BJ (cell line): ENCODE measurements at regions not wholly inside any gene's neighbourhood (a gene's known extent, or its start where the extent isn't known, plus 50 kb on each side); places are given as distances from the start of the nearest gene placed in this dataset.

Experiments used
- CTCF ChIA-PET: fragments of 350-600 bp; formaldehyde crosslinking; extraction: SDS; loops from one replicate; lab custom pipeline; 2021; ENCODE audit warnings: antibody characterized with exemption, inconsistent platforms; lab: Yijun Ruan, JAX
- POLR2A ChIA-PET: fragments of 300-600 bp; sonication (Branson Sonifier 250); formaldehyde crosslinking; extraction: SDS; loops from one replicate; lab custom pipeline; 2021; ENCODE audit warnings: antibody characterized with exemption; lab: Charles Lee
- DNase-seq: peaks from one replicate; pipeline ENCODE4 v3.0.0-alpha.2; 2011; ENCODE audit warnings: low read depth
- H3K27me3 ChIP-seq: 2 replicates; pipeline ENCODE4 v1.6.0; 2011; ENCODE audit warnings: low read length; ENCODE audit not compliant: control insufficient read depth, insufficient read depth
- H3K36me3 ChIP-seq: 2 replicates; pipeline ENCODE4 v1.5.1; 2011; ENCODE audit warnings: low read length; ENCODE audit not compliant: control insufficient read depth, insufficient read depth
- H3K4me3 ChIP-seq: 2 replicates; pipeline ENCODE4 v1.5.1; 2011; ENCODE audit warnings: low read depth, mild to moderate bottlenecking, control low read depth, low read length
- TF ChIP-seq, protein P1 (sequence below): IDR thresholded peaks from 2 replicates; pipeline ENCODE4 v1.5.1; 2011; ENCODE audit warnings: low read depth, mild to moderate bottlenecking, control low read depth, inconsistent platforms, low read length, moderate library complexity; ENCODE audit not compliant: insufficient read depth

DNA sequence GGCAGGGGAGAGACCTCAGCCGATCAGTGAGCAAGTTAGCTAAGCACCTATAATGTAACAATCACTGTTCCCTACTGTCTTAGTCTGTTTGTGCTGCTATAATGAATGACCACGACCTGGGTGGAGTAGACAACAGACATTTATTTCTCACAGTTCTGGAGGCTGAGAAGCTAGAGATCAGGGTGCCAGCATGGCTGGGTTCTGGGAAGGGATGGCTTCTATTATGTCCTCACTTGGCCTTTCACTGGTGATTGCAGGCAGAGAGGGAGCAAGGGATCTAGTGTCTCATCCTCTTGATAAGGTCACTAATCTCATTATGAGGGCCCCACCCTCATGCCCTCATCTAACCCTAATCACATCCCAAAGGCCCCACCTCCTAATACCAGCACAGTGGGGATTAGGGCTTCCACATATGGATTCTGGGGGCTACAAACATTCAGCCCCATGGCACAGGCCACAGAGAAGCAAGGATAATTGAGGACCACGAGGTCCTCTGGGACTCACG is 162.5 kb downstream of the CD83 start:
- CTCF ChIA-PET = interaction anchor here (1.4 kb wide), 1 partner anchor 9 kb away, joined by 3 read pairs; no protein-coding TSS in a partner anchor
- H3K36me3 ChIP-seq = no peaks in the 10 kb centered on the region; the same call in 1 of the 2 replicates
- POLR2A ChIA-PET = interaction anchor here (0.6 kb wide), 1 partner anchor 622 kb away, joined by 3 read pairs; no protein-coding TSS in a partner anchor
- no peaks in the 10 kb centered on the region for H3K27me3 ChIP-seq
- TF ChIP-seq, protein P1, sequence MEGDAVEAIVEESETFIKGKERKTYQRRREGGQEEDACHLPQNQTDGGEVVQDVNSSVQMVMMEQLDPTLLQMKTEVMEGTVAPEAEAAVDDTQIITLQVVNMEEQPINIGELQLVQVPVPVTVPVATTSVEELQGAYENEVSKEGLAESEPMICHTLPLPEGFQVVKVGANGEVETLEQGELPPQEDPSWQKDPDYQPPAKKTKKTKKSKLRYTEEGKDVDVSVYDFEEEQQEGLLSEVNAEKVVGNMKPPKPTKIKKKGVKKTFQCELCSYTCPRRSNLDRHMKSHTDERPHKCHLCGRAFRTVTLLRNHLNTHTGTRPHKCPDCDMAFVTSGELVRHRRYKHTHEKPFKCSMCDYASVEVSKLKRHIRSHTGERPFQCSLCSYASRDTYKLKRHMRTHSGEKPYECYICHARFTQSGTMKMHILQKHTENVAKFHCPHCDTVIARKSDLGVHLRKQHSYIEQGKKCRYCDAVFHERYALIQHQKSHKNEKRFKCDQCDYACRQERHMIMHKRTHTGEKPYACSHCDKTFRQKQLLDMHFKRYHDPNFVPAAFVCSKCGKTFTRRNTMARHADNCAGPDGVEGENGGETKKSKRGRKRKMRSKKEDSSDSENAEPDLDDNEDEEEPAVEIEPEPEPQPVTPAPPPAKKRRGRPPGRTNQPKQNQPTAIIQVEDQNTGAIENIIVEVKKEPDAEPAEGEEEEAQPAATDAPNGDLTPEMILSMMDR = no peak
- DNase-seq = no peak
- no peak overlapping the region for H3K4me3 ChIP-seq

DNA sequence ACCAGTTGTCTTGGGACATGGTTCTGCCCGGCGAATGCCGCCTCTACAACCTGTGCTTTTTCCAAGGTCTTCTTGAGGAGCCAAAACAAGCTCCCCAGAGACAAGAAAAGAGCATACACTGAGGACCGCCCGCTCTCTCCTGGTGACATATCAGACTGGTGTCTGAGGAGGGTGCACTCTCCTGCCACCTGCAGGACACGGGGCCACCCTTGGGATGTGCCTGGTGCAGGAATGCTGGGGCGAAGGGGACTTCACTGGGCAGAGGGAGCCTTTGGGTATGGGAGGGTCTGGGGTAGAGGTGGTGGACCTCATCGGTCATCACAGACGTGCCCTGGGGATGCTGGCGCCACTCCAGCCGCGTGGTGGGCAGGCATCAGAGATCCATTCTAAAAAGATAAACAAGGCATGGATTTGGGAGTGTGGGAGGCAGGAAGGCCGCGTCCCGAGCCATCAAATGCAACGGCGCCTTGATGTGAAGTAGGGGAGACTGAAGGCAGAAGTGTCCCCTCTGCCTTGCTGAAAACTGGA is 163.3 kb downstream of the CD83 start:
- TF ChIP-seq, protein P1 = no peak
- ChIA-PET POLR2A (no interaction called here), CTCF (interaction anchor here (1.4 kb wide), 1 partner anchor 9 kb away, joined by 3 read pairs; no protein-coding TSS in a partner anchor)
- no peak for DNase-seq
- no peak overlapping the region for H3K4me3 ChIP-seq
- no peaks in the 10 kb centered on the region; the same call in 1 of the 2 replicates for H3K36me3 ChIP-seq
- H3K27me3 ChIP-seq = no peaks in the 10 kb centered on the region

DNA sequence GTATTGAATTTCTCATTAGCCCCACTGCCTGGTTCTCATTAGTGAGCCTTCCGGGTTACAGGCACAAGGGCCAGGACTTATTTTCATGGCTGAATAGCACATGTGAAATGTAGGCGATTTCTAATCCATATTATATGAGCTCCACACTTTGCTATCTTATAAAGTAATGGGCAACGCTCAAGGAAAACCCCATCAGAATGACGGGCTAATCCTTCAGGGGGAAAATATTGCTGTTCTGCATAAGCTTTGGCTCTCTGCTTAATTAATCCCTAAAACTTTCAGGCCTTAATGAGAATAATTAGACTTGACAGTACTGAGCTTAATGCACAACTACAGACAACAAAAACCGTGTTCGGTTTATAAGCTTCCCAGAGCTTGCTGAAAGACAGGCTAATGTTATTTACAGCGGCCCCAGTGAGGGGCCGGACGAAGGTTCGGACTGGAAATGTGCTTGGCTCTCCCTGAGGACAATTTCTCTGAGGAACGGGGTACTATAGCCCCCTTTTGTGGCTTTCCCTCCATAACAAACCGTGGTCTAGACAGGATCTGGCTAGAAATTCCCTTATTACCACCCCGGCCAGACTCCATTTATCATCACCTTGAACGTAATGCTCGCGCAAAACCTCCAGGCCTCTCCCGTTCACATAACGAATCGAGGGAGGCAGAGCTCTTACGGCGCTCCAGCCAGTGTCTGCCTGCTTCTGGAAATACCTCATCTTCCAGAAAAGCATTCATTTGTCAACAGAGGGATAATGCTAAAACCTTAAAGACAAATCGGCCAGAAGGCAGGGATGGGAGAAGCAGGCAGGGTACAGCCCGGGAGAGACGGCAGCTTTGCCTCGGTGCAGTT is 164.5 kb downstream of the CD83 start:
- no peaks in the 10 kb centered on the region for H3K36me3 ChIP-seq
- ChIA-PET POLR2A (no interaction called here), CTCF (interaction anchor here (1.1 to 1.2 kb wide), 2 partner anchors 11 to 188 kb away, joined by 3 read pairs; no protein-coding TSS in a partner anchor)
- DNase-seq = no peak
- TF ChIP-seq, protein P1 = no peak
- no peak overlapping the region for H3K4me3 ChIP-seq
- no peaks in the 10 kb centered on the region for H3K27me3 ChIP-seq

DNA sequence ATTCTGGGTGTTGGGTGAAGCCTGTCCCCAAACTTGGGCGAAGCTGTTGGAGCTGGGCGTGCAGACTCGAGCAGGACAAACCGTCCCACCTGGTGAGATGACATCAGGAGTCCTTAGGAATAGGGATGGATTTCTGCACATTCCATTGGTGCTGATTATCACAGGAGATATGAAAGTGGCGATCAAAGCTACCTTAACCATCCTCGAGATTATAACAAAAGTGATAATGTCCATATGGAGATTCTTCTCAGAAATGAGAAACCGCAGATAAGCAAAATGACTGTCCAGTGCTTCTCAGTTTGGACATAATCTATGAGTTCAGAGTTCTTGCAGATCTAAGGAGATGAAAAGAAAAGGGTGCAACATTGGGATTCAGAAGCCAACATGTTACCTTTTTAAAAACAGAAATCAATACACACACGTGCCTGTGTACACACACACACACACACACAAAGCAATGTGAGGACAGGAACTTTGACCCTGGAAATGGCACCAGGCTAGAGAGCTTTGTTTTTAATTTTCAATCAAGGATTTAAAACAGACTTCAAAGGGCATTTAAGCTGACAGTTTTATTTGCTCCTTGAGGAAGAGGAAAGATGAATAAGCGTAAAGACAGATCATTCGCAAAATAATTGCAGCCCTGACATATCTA is 165.4 kb downstream of the CD83 start:
- TF ChIP-seq, protein P1 = no peak
- ChIA-PET CTCF (interaction anchor here (1.1 to 1.2 kb wide), 2 partner anchors 12 to 187 kb away, joined by 3 read pairs; no protein-coding TSS in a partner anchor), POLR2A (no interaction called here)
- DNase-seq = no peak
- Histone ChIP-seq H3K36me3 (no peaks in the 10 kb centered on the region), H3K27me3 (no peaks in the 10 kb centered on the region), H3K4me3 (no peak overlapping the region)
